Ramos (cell line): ENCODE measurements at regions not wholly inside any gene's neighbourhood (a gene's known extent, or its start where the extent isn't known, plus 50 kb on each side); places are given as distances from the start of the nearest gene placed in this dataset.
"Not testable (repeated sequence)": the region's sequence is repeated elsewhere in the genome, so short reads cannot be mapped to it uniquely, and the experiment has no call there.

Experiments used
- in situ Hi-C: fragments of 300-500 bp; cut with MboI; formaldehyde crosslinking; loops from one replicate; pipeline ENCODE4 v1.14.3; 2022; ENCODE audit warnings: low sequenced_read_pairs; ENCODE audit not compliant: unreplicated experiment

GRCh38 chr6:10343320-10343719 lies 71.6 kb downstream of the TFAP2A start:
- in situ Hi-C loops: no loop called here

- in situ Hi-C loops: no loop called here
These were observed 73.3 kb downstream of the TFAP2A start for GRCh38 chr6:10341605-10342004.

DNA sequence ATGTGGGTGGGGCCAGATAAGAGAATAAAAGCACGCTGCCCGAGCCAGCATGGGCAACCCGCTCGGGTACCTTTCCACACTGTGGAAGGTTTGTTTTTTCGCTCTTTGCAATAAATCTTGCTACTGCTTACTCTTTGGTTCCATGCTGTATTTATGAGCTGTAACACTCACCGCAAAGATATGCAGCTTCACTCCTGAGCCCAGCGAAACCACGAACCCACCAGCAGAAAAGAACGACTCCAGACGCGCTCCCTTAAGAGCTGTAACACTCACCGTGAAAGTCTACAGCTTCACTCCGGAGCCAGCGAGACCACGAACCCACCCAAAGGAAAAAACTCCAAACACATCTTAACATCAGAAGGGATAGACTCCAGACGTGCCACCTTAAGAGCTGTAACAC lies 76.7 kb downstream of the TFAP2A start:
- in situ Hi-C loops: no loop called here

DNA sequence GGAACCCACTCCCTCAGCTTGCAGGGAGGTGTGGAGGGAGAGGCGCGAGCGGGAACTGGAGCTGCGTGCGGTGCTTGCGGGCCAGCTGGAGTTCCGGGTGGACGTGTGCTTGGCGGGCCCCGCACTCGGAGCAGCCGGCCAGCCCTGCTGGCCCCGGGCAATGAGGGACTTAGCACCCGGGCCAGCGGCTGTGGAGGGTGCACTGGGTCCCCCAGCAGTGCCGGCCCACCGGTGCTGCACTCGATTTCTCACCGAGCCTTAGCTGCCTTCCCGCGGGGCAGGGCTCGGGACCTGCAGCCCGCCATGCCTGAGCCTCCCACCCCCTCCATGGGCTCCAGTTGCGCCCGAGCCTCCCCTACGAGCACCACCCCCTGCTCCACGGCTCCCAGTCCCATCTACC lies 77.5 kb downstream of the TFAP2A start:
- in situ Hi-C loops: not testable (repeated sequence)

- in situ Hi-C loops: no loop called here
These were observed 82.8 kb downstream of the TFAP2A start for GRCh38 chr6:10332111-10332510.

- in situ Hi-C loops: no loop called here
These were observed 83.4 kb downstream of the TFAP2A start for GRCh38 chr6:10331334-10331968.

- in situ Hi-C loops: no loop called here
These were observed 84.4 kb downstream of the TFAP2A start for GRCh38 chr6:10330515-10330914.

DNA sequence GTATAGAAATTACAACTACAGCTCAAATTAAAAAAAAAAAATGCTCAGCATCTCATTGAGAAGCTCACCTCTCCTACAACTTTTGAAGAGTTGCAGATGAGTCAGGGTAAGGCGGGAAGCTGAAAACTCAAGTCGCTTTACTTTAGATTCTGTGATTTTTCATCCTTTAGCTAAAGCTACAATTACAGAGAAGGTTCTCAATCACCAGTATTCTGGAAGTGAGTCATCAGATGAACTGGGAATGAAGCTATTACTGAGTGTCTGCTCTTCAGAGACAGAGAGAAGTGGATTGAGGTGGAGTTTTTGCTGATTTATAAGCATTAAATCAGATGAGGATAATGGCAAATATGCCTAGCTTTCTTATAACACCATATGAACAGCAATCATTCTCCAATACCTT lies 91.9 kb downstream of the TFAP2A start:
- in situ Hi-C loops: no loop called here

GRCh38 chr6:10320291-10320690 lies 94.6 kb downstream of the TFAP2A start:
- in situ Hi-C loops: no loop called here

GRCh38 chr6:10316373-10316721 lies 98.5 kb downstream of the TFAP2A start:
- in situ Hi-C loops: no loop called here

DNA sequence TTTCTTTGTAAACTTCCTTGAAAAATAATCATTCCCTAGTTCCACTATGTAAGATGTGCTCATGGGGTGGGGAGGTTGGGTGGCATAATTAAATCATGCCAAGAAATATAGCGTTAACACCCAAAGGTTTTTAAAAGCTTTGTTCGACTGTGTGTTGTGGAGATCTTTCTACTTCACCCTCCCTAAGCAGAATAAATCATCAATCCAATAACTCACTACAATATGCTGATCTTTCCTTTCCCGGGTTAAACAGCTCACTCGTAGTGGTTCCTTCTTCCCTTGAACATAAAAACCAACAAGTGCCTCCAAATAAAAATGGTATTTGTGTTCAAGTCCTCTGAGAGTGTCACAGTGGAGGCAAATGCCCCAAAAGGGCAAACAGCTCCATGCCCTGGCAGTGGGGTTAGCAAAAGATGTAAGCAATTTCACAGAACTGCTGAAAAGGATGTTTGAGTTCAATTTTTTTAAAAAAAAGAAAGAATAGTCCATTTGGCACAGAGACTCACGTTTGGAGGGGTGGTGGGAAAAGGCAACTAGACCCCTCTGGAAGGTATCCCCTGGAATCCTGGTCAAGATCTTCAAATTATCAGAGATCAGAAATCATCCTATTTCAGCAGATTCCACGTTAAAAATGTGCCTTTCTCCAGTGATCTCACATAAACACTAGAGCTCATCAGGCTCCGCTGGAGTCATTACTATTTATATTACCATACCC lies 99.1 kb downstream of the TFAP2A start:
- in situ Hi-C loops: no loop called here

DNA sequence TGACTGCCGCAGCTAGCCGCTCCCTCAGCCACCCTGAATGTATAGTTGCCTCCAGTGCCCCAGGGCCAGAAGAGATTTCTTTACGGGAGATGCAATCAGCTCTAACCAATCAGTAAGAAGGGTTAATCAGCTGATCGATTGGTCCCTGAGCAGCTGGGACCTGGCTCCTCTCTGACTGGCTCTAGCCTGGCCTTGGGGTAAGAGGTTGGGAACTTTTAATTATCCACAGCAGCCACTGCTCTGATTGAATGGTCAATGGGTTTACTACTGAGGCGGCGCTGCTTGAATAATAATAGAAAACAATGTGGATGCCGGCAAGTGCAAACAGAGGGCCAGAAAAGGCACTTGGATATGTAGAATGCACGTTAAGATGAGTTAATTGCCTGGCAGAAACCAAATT lies 99.8 kb downstream of the TFAP2A start:
- in situ Hi-C loops: no loop called here

DNA sequence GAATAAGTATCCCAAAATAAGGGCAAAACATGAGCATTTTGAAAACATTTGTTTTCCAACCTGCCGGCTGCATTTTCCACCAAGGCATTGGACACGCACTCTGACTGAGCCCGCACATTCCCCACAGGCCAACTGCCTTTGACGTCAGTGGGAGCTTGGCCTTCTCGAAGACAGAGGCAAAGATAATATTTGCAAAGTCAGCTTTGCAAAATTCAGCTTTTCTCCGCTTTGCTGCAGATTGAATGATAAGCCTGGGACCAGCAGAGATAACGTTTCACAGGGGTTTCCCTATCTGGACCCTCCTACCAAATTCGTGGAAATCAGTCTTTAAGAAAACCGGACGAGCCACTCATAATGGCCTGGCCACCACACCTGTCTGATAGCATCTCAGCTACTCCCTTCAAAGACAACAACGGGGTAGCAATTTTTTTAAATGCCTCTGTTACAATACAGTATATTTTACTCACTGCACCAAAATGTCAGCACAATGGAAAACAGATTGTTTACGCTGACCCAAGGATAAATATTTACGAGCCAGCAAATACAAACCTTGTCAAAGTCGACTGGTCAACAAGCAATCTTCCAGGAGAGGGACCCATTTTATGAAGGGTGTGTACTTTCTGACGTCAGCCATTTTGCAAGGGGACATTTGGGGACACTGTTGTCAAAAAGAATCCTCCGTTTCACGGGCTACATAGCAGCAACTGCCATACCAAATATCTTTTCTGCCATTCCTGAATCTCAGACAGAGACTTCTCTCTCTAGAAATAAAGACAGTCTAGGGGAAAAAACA lies 100.5 kb downstream of the TFAP2A start:
- in situ Hi-C loops: no loop called here

GRCh38 chr6:10313799-10314162 lies 101.1 kb downstream of the TFAP2A start:
- in situ Hi-C loops: no loop called here

GRCh38 chr6:10312445-10312844 lies 102.4 kb downstream of the TFAP2A start:
- in situ Hi-C loops: no loop called here

GRCh38 chr6:10311546-10312405 lies 103.1 kb downstream of the TFAP2A start:
- in situ Hi-C loops: not testable (repeated sequence)

DNA sequence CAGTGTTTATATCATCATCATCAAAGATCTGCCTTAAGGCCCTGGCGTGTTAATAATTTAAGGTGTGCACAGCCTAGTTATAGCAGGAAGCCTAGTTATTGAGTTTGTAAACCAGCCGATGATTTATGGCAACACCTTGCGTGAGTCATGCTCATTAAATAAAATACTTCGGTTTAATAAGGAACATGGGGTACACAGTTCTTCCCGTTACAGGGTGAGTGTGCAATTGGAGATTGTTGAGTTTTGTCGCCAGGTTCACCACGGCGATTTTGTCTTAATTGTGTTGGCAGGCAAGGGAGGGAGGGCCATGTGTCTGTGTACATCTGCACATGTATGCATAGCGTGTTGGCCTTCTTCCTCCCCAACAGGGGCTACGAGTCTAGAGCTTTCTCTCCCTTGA lies 104.0 kb downstream of the TFAP2A start:
- in situ Hi-C loops: no loop called here

DNA sequence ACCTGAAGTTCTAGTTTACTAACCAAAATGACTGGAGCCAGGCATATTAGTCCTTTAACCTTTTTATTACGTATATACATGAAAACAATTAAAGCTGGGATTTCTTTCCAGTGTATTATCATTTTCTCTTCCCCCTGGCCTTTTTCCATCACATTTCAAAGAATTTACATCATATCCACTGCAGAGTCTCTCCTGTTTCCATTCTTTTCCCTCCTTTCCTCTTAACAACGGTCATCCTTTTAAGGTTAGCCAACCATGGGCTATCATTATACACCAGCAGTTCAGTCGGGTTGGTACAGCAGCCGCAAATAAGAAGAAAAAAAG lies 104.6 kb downstream of the TFAP2A start:
- in situ Hi-C loops: no loop called here

DNA sequence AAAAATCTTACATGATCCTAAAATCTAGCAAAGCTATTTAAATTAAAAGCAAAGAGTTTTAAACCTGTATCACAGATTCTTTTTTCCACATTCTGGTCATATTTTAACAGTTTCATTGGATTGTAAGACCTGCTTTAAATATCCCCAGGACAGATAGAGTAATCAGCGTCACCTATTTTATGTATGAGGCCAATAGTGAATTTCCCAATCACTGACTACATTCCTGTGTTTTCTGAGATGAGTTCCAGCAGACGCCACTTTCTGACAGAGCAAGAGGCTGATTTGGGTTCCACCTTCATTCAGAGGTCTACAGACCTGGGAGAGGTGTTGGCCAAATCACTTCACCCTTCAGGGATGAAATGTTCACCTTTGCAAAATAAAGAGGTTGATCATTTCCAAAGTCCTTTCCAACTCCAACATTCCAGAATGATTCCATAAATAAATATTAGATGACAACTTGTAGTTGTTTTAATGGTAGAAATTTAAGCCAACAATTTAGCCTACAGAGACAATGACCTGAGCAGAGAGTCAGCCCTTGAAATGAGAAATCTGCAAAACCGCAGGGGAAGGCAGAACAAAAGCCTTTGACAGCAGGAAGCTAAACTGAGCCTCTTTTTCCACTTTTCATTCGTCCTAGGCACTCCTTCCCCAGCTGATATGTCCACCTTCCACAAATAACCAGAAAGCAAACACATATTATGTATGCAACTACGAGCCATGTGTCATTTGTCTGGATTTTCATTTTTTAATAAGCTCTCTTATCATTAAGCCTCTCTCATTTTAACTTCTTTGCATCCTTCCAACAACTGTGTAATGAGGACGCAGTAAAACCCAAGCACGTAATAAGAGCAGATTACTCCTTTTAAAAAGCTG lies 105.2 kb downstream of the TFAP2A start:
- in situ Hi-C loops: no loop called here

GRCh38 chr6:10307476-10307875 lies 107.4 kb downstream of the TFAP2A start:
- in situ Hi-C loops: no loop called here
